Inflammatory macrophage treated with lipopolysaccharide for 4 hours (primary cell): ENCODE measurements at regions not wholly inside any gene's neighbourhood (a gene's known extent, or its start where the extent isn't known, plus 50 kb on each side); places are given as distances from the start of the nearest gene placed in this dataset.
A peak's percentile ranks its signal among the peaks of the same experiment; 100 is the strongest.
"Not testable (repeated sequence)": the region's sequence is repeated elsewhere in the genome, so short reads cannot be mapped to it uniquely, and the experiment has no call there.

ENCODE experiments used
- DNase-seq: peaks from one replicate; pipeline ENCODE4 v3.0.0-alpha.2; 2020

DNA sequence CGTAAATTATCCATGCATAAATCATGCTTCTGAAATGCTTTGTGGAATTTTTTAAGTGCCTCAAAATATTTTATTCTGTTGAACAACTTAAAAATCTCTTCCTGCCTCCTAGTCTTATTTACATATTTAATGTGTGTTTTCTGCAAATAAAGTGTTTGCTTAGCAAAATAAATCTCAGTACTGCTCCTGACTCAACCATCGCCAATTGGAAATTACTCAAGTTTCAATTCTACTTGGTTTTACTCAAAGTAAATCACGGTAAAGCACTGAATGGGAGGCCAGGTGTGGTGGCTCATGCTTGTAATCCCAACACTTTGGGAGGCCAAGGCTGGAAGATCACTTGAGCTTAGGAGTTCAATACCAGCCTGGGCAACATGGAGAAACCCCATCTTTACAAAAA is 152.2 kb upstream of the NR5A2 start:
- DNase-seq, result no peak

DNA sequence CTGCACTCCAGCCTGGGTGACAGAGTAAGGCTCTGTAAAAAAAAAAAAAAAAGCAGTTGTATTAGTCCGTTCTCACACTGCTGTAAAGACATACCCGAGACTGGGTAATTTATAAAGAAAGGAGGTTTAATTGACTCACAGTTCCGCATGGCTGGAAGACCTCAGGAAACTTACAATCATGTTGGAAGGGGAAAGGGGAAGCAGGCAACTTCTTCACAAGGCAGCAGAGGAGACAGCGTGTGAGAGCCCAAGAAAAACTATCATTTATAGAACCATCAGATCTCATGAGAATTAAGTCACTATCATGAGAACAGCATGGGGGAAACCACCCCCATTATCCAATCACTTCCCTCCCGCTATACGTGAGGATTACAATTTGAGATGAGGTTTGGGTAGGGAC is 151.7 kb upstream of the NR5A2 start:
- DNase-seq, result no peak

- peak; percentile 63 for DNase-seq
Measured at GRCh38 chr1:199877526-199878384, 149.8 kb upstream of the NR5A2 start.

- peak; percentile 71 for DNase-seq
Measured at GRCh38 chr1:199878823-199879222, 148.7 kb upstream of the NR5A2 start.

- DNase-seq, result no peak
Measured at GRCh38 chr1:199898654-199899053, 128.9 kb upstream of the NR5A2 start.

DNA sequence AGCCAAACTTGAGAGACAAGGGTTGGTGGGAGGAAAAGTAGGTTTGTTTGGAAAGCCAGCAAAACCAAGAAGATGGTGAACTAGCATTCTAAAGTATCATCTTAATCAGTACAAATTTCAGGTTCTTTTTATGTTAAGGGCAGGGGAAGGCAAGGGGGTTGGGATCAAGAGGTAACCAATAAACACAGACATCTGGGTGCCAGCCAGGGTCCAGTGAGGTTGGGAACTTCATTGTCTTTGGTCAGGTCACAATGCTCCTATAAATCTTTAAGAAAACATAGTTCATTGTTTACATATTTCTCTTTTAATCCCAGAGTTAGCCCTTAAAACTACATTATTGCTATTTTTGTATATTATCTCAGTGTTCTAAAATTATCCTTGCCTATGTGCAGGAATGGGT is 126.2 kb upstream of the NR5A2 start:
- DNase-seq, result no peak

DNA sequence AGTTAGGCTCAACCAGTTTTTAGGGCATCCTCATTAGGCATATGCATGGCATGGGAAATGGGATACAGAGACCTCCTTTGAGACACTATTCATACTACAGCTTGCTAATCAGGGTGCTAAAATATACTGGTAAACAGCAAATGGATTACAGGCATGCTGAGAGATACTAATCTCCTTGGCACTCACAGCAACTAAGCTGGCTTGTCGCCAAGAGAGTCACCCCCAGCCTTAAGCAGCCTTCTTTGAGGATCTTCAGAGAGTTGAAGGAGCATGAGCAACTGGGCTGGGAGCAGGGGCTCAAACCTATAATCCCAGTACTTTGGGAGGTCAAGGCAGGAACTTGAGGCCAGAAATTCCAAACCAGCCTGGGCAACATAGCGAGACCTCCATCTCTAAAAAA is 120.1 kb upstream of the NR5A2 start:
- no peak for DNase-seq

- no peak for DNase-seq
Measured at GRCh38 chr1:199909137-199909536, 118.4 kb upstream of the NR5A2 start.

- no peak for DNase-seq
Measured at GRCh38 chr1:199913318-199913717, 114.2 kb upstream of the NR5A2 start.

- DNase-seq, result no peak
Measured at GRCh38 chr1:199914546-199914945, 113.0 kb upstream of the NR5A2 start.

GRCh38 chr1:199918196-199918769 is 109.2 kb upstream of the NR5A2 start:
- DNase-seq, result no peak

DNA sequence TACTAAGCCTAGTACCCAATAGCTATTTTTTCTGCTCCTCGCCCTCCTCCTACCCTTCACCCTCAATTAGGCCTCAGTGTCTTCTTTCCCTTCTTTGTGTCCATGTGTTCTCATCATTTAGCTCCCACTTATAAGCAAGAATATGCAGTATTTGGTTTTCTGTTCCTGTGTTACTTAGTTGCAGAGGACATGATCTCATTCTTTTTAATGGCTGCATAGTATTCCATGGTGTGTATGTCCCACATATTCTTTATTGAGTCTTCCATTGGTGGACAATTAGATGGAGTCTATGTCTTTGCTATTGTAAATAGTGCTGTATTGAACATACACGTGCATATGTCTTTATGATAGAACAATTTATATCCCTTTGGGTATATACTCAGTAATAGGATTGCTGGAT is 106.9 kb upstream of the NR5A2 start:
- no peak for DNase-seq

GRCh38 chr1:199929556-199929955 is 98.0 kb upstream of the NR5A2 start:
- DNase-seq, result no peak

DNA sequence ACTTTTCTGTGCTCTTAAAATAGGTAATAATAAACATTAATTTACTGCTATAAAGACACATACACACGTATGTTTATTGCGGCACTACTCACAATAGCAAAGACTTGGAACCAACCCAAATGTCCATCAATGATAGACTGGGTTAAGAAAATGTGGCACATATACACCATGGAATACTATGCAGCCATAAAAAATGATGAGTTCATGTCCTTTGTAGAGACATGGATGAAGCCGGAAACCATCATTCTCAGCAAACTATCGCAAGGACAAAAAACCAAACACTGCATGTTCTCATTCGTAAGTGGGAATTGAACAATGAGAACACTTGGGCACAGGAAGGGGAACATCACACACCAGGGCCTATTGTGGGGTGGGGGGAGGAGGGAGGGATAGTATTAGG is 97.4 kb upstream of the NR5A2 start:
- not testable (repeated sequence) for DNase-seq

DNA sequence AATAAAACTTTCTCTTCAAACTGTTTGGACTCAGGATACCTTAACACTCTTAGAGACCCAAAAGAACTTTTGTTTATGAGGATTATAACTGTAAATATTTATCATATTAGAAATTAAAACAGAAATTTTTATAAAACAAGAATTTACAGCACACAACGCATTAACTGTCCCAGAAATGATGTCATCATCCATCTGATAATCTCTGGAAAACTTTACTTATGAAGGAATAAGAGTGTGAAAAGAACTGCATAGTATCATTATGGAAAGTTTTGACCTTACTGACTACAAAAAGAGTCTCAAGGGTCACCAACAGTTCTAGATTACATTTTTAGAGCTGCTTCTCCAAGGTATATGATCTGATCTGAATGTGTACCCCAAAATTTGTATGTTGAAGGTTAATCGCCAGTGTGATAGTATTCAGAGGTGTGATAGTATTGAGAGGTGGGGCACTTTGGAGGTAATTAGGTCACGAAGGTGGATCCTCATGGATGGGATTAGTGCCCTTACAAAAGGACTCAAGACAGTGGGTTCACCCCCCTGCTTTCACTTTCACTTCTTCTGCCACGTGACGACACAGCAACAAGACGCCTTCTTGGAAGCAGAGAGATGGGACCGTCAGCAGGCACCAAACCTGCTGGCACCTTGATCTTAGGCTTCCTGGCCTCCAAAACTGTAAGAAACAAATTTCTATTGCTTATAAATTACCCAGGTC is 95.7 kb upstream of the NR5A2 start:
- DNase-seq, result peak; percentile 49

GRCh38 chr1:199932462-199932861 is 95.0 kb upstream of the NR5A2 start:
- DNase-seq, result no peak

DNA sequence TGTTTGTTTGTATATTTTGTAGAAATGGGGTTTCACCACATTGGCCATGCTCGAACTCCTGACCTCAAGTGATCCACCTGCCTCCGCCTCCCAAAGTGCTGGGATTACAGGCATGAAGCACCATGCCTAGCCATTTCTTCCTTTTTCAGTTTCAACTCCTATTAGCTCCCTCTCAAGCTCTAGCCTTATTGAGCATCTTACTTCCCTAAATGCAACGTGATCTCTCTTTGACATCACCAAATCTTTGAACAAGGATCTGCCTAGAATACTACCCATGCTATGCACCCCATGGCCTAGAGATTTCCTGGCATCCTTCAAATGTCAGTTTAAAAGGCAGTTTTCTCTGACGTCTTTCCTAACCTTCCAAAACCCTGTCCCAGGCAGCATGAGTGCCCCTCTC is 91.1 kb upstream of the NR5A2 start:
- DNase-seq, result peak; percentile 59

- DNase-seq, result no peak
Measured at GRCh38 chr1:199937161-199937560, 90.3 kb upstream of the NR5A2 start.

GRCh38 chr1:199937661-199938060 is 89.8 kb upstream of the NR5A2 start:
- no peak for DNase-seq

DNA sequence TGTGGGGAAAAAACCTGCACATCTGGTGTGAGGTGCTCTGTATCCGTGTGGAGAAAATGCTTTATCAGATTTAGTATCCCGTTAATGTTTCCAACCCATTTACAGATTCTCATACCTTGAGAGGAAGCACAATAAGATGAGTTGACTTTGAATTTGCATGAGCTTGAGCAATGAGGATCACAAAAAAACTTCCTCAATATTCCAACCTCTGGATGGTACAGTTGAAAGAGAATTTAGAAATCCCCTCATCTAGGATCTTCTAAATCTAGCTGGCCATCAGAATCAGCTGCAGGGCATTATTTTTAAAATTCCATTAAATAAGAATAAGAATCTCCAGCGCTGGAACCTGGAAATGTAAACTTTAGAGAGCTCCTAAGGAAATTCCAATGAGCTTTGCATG is 82.5 kb upstream of the NR5A2 start:
- DNase-seq, result peak; percentile 10

- DNase-seq, result peak; percentile 64
Measured at GRCh38 chr1:199945591-199945990, 81.9 kb upstream of the NR5A2 start.

GRCh38 chr1:199946305-199947155 is 81.0 kb upstream of the NR5A2 start:
- no peak for DNase-seq
